ENCODE measurements at regions not wholly inside any gene's neighbourhood (a gene's known extent, or its start where the extent isn't known, plus 50 kb on each side); places are given as distances from the start of the nearest gene placed in this dataset.
A peak's percentile ranks its signal among the peaks of the same experiment; 100 is the strongest.

GRCh38 chrX:39730662-39731329 lies 367.0 kb downstream of the BCOR start:
- DNase-seq: peak in 3 of 4 experiments; percentile 4 to 37 (median 17)

GRCh38 chrX:39731330-39731667 lies 366.5 kb downstream of the BCOR start:
- DNase-seq: no peak

- no peak for DNase-seq
Measured at GRCh38 chrX:39731735-39732134, 366.0 kb downstream of the BCOR start.

- no peak for DNase-seq
Measured at GRCh38 chrX:39733745-39734144, 364.0 kb downstream of the BCOR start.

GRCh38 chrX:39734174-39734776 lies 363.5 kb downstream of the BCOR start:
- no peak for DNase-seq

GRCh38 chrX:39736216-39737211 lies 361.2 kb downstream of the BCOR start:
- DNase-seq: no peak

GRCh38 chrX:39739585-39739984 lies 358.2 kb downstream of the BCOR start:
- no peak for DNase-seq

- no peak for DNase-seq
Measured at GRCh38 chrX:39740078-39740477, 357.7 kb downstream of the BCOR start.

- no peak for DNase-seq
Measured at GRCh38 chrX:39741904-39742303, 355.9 kb downstream of the BCOR start.

GRCh38 chrX:39745818-39746217 lies 351.9 kb downstream of the BCOR start:
- DNase-seq: no peak

- DNase-seq: no peak
Measured at GRCh38 chrX:39749135-39749534, 348.6 kb downstream of the BCOR start.

GRCh38 chrX:39749728-39750127 lies 348.0 kb downstream of the BCOR start:
- no peak for DNase-seq

GRCh38 chrX:39750256-39750790 lies 347.4 kb downstream of the BCOR start:
- DNase-seq: no peak

- DNase-seq: no peak
Measured at GRCh38 chrX:39750848-39751247, 346.9 kb downstream of the BCOR start.

- DNase-seq: no peak
Measured at GRCh38 chrX:39752815-39753214, 344.9 kb downstream of the BCOR start.

- no peak for DNase-seq
Measured at GRCh38 chrX:39753293-39753996, 344.3 kb downstream of the BCOR start.

- no peak for DNase-seq
Measured at GRCh38 chrX:39755143-39756032, 342.4 kb downstream of the BCOR start.

GRCh38 chrX:39756086-39756883 lies 341.5 kb downstream of the BCOR start:
- no peak for DNase-seq

GRCh38 chrX:39757971-39758370 lies 339.8 kb downstream of the BCOR start:
- DNase-seq: no peak

- DNase-seq: no peak
Measured at GRCh38 chrX:39758791-39759525, 338.8 kb downstream of the BCOR start.
